ENCODE measurements at regions not wholly inside any gene's neighbourhood (a gene's known extent, or its start where the extent isn't known, plus 50 kb on each side); places are given as distances from the start of the nearest gene placed in this dataset.

DNA sequence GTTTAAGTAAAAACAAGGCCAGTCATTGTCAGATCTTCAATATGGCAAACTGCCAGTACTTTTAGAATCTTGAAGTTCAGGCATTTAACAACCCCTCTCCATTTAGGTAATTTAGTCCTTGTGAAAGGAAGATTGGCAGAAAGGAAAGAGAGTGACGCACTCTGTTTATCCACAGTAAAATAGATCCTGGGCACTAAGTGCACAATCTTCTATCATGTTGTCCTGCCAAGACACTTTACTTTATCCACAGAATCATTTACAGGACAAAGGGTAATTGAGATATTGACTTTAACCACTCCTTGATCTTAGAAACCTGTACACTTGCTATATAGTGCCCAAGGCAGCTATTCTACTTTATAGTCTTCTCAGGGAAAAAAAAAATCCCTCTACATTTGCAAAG lies 786.4 kb upstream of the SLITRK1 start:
- no peaks in the 10 kb centered on the region for H3K4me1 ChIP-seq
- WGBS, 5 donors = 28 to 41% (median 36%) methylated on average over 1 of the region's 1 CpG
- no peaks in the 10 kb centered on the region for H3K36me3 ChIP-seq
- TF ChIP-seq POLR2A (IDR thresholded peaks at IDR 0.05) = no peak
- TF ChIP-seq, protein P1, sequence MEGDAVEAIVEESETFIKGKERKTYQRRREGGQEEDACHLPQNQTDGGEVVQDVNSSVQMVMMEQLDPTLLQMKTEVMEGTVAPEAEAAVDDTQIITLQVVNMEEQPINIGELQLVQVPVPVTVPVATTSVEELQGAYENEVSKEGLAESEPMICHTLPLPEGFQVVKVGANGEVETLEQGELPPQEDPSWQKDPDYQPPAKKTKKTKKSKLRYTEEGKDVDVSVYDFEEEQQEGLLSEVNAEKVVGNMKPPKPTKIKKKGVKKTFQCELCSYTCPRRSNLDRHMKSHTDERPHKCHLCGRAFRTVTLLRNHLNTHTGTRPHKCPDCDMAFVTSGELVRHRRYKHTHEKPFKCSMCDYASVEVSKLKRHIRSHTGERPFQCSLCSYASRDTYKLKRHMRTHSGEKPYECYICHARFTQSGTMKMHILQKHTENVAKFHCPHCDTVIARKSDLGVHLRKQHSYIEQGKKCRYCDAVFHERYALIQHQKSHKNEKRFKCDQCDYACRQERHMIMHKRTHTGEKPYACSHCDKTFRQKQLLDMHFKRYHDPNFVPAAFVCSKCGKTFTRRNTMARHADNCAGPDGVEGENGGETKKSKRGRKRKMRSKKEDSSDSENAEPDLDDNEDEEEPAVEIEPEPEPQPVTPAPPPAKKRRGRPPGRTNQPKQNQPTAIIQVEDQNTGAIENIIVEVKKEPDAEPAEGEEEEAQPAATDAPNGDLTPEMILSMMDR (IDR thresholded peaks at IDR 0.05) = no peak
- TF ChIP-seq POLR2AphosphoS5 (IDR thresholded peaks at IDR 0.05) = no peak
- TF ChIP-seq EP300 (IDR thresholded peaks at IDR 0.05) = no peak
- no peak overlapping the region for H3K27ac ChIP-seq
- DNase-seq = no peak
- intact Hi-C loops (cut with DNase I; ENCODE audit: low total_unique reads) = no loop called here
- no peaks in the 10 kb centered on the region for H3K27me3 ChIP-seq
- no peak overlapping the region for H3K4me3 ChIP-seq
- H3K9me3 ChIP-seq = no peaks in the 10 kb centered on the region

DNA sequence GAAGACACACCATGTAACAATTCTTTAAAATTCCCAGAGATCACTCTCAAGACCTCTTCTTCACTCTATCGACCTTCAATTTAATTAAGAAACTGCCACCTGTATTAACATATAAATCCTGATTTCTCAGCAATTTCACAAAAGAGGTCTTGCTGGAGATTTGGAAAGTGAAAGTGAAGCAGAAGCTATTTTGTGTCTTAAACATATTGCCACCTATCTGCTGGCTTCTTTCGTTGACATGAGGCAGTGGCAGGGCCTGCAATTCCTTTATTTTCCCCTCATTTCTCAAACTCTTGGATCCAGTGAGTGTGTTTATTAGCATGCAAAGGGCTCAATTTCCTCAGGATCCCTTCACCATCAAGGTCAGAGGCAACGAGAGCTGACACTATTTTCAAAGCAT lies 780.2 kb upstream of the SLITRK1 start:
- Histone ChIP-seq H3K4me1 (peaks cover 0 to 13% (median 5%) of the 10 kb centered on the region in 4 donors), H3K4me3 (no peak overlapping the region), H3K36me3 (no peaks in the 10 kb centered on the region), H3K27ac (no peak overlapping the region), H3K9me3 (no peaks in the 10 kb centered on the region), H3K27me3 (no peaks in the 10 kb centered on the region)
- intact Hi-C loops (cut with DNase I; ENCODE audit: low total_unique reads) = no loop called here
- TF ChIP-seq, protein P1 (IDR thresholded peaks at IDR 0.05) = no peak
- TF ChIP-seq EP300 (IDR thresholded peaks at IDR 0.05) (no peak), POLR2A (IDR thresholded peaks at IDR 0.05) (no peak), POLR2AphosphoS5 (IDR thresholded peaks at IDR 0.05) (no peak)
- no peak for DNase-seq
- 77 to 84% (median 80%) methylated on average over 3 of the region's 3 CpGs for WGBS, 5 donors

DNA sequence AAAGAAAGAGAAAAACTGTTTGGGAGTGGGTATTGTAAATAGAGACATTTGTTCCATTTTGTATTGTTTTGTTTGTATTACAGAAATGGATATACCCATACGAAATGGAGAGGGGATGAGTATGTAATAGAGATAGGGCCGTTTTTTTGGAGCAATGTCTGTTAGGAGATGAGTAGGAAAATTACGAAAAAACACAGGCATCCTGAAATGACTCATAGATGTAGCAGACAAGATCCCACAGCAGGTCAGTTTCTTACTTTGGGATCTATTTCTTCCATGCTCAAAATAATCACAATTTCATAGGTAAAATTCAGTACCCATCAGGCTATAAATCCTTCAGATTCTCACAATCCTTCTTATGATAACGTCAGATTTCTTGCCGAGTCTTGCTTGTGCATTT lies 779.4 kb upstream of the SLITRK1 start:
- no peak for DNase-seq
- H3K4me3 ChIP-seq = no peak overlapping the region
- intact Hi-C loops (cut with DNase I; ENCODE audit: low total_unique reads) = no loop called here
- no peaks in the 10 kb centered on the region for H3K9me3 ChIP-seq
- H3K27ac ChIP-seq = no peak overlapping the region
- TF ChIP-seq POLR2A (IDR thresholded peaks at IDR 0.05) = no peak
- no peak for TF ChIP-seq POLR2AphosphoS5 (IDR thresholded peaks at IDR 0.05)
- TF ChIP-seq, protein P1 (IDR thresholded peaks at IDR 0.05) = no peak
- TF ChIP-seq EP300 (IDR thresholded peaks at IDR 0.05) = no peak
- no peaks in the 10 kb centered on the region for H3K36me3 ChIP-seq
- no peaks in the 10 kb centered on the region for H3K27me3 ChIP-seq
- 60 to 71% (median 65%) methylated on average over 5 of the region's 5 CpGs for WGBS, 5 donors
- H3K4me1 ChIP-seq = peaks cover 0 to 13% (median 5%) of the 10 kb centered on the region in 4 donors

DNA sequence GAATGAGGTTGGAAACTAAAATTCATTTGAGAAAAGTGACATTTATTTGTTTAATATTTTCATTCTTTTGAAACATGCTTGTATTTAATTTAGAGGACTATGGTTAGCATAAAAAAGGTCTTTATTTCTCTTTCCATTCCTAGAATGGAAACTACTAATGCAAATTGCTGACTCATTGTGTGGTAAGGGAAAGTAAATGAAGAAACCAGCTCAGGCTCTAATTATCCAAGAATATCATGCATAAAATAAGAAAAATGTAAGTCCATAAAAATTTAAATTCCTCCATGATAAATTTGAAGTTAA lies 777.0 kb upstream of the SLITRK1 start:
- TF ChIP-seq EP300 (IDR thresholded peaks at IDR 0.05) (no peak), POLR2A (IDR thresholded peaks at IDR 0.05) (no peak)
- TF ChIP-seq, protein P1 (IDR thresholded peaks at IDR 0.05) = no peak

More for the DNA sequence above, 777.0 kb upstream of the SLITRK1 start:
- intact Hi-C loops (cut with DNase I; ENCODE audit: low total_unique reads) = no loop called here
- Histone ChIP-seq H3K27me3 (no peaks in the 10 kb centered on the region), H3K4me1 (peaks cover 0 to 13% (median 5%) of the 10 kb centered on the region in 4 donors), H3K9me3 (no peaks in the 10 kb centered on the region), H3K36me3 (no peaks in the 10 kb centered on the region), H3K4me3 (no peak overlapping the region), H3K27ac (no peak overlapping the region)
- no peak for DNase-seq

Measured in stomach (tissue), 8 donors.